ENCODE measurements at regions not wholly inside any gene's neighbourhood (a gene's known extent, or its start where the extent isn't known, plus 50 kb on each side); places are given as distances from the start of the nearest gene placed in this dataset.

- Histone ChIP-seq H3K9me3 (ENCODE audit: low read depth, low read length) (no peaks in the 10 kb centered on the region), H3K27ac (ENCODE audit: low read depth, low read length) (no peak overlapping the region), H3K4me2 (ENCODE audit: insufficient read depth, low read length) (no peak overlapping the region), H3K4me3 (ENCODE audit: insufficient read depth, low read length) (no peak overlapping the region), H3K27me3 (ENCODE audit: insufficient read depth, low read length) (no peaks in the 10 kb centered on the region), H4K20me1 (ENCODE audit: insufficient read depth, low read length) (no peaks in the 10 kb centered on the region), H3K4me1 (ENCODE audit: insufficient read depth, low read length) (no peaks in the 10 kb centered on the region), H2AFZ (ENCODE audit: low read length) (no peak overlapping the region), H3K79me2 (ENCODE audit: insufficient read depth, low read length) (no peaks in the 10 kb centered on the region), H3K36me3 (ENCODE audit: insufficient read depth, low read length) (no peaks in the 10 kb centered on the region)
- TF ChIP-seq CTCF (IDR thresholded peaks at IDR 0.05; ENCODE audit: extremely low read depth, low read depth, low read length) = no peak
- no peak for DNase-seq (ENCODE audit: insufficient read length, low spot score, missing footprints)
Observed at GRCh38 chr1:83086346-83086745, 912.6 kb downstream of the TTLL7 start.

- Histone ChIP-seq H3K4me2 (ENCODE audit: insufficient read depth, low read length) (no peak overlapping the region), H3K27me3 (ENCODE audit: insufficient read depth, low read length) (no peaks in the 10 kb centered on the region), H4K20me1 (ENCODE audit: insufficient read depth, low read length) (no peaks in the 10 kb centered on the region), H3K36me3 (ENCODE audit: insufficient read depth, low read length) (no peaks in the 10 kb centered on the region), H3K79me2 (ENCODE audit: insufficient read depth, low read length) (no peaks in the 10 kb centered on the region), H3K27ac (ENCODE audit: low read depth, low read length) (no peak overlapping the region), H3K4me3 (ENCODE audit: insufficient read depth, low read length) (no peak overlapping the region), H2AFZ (ENCODE audit: low read length) (no peak overlapping the region), H3K4me1 (ENCODE audit: insufficient read depth, low read length) (no peaks in the 10 kb centered on the region), H3K9me3 (ENCODE audit: low read depth, low read length) (no peaks in the 10 kb centered on the region)
- TF ChIP-seq CTCF (IDR thresholded peaks at IDR 0.05; ENCODE audit: extremely low read depth, low read depth, low read length) = no peak
- DNase-seq (ENCODE audit: insufficient read length, low spot score, missing footprints) = no peak
Observed at GRCh38 chr1:83083589-83084224, 915.2 kb downstream of the TTLL7 start.

GRCh38 chr1:83077411-83077810 lies 921.5 kb downstream of the TTLL7 start:
- Histone ChIP-seq H3K4me2 (ENCODE audit: insufficient read depth, low read length) (no peak overlapping the region), H3K79me2 (ENCODE audit: insufficient read depth, low read length) (no peaks in the 10 kb centered on the region), H2AFZ (ENCODE audit: low read length) (no peak overlapping the region), H3K27me3 (ENCODE audit: insufficient read depth, low read length) (no peaks in the 10 kb centered on the region), H3K4me1 (ENCODE audit: insufficient read depth, low read length) (no peaks in the 10 kb centered on the region), H3K9me3 (ENCODE audit: low read depth, low read length) (no peaks in the 10 kb centered on the region), H3K27ac (ENCODE audit: low read depth, low read length) (no peak overlapping the region), H4K20me1 (ENCODE audit: insufficient read depth, low read length) (no peaks in the 10 kb centered on the region), H3K4me3 (ENCODE audit: insufficient read depth, low read length) (no peak overlapping the region), H3K36me3 (ENCODE audit: insufficient read depth, low read length) (no peaks in the 10 kb centered on the region)
- no peak for DNase-seq (ENCODE audit: insufficient read length, low spot score, missing footprints)
- no peak for TF ChIP-seq CTCF (IDR thresholded peaks at IDR 0.05; ENCODE audit: extremely low read depth, low read depth, low read length)

GRCh38 chr1:83075107-83075506 lies 923.8 kb downstream of the TTLL7 start:
- no peak for TF ChIP-seq CTCF (IDR thresholded peaks at IDR 0.05; ENCODE audit: extremely low read depth, low read depth, low read length)
- no peak overlapping the region for H3K27ac ChIP-seq (ENCODE audit: low read depth, low read length)
- H3K4me1 ChIP-seq (ENCODE audit: insufficient read depth, low read length) = no peaks in the 10 kb centered on the region
- H3K4me3 ChIP-seq (ENCODE audit: insufficient read depth, low read length) = no peak overlapping the region
- H4K20me1 ChIP-seq (ENCODE audit: insufficient read depth, low read length) = no peaks in the 10 kb centered on the region
- H3K9me3 ChIP-seq (ENCODE audit: low read depth, low read length) = no peaks in the 10 kb centered on the region
- H2AFZ ChIP-seq (ENCODE audit: low read length) = no peak overlapping the region
- no peak for DNase-seq (ENCODE audit: insufficient read length, low spot score, missing footprints)
- H3K4me2 ChIP-seq (ENCODE audit: insufficient read depth, low read length) = no peak overlapping the region
- H3K36me3 ChIP-seq (ENCODE audit: insufficient read depth, low read length) = no peaks in the 10 kb centered on the region
- H3K79me2 ChIP-seq (ENCODE audit: insufficient read depth, low read length) = no peaks in the 10 kb centered on the region
- H3K27me3 ChIP-seq (ENCODE audit: insufficient read depth, low read length) = no peaks in the 10 kb centered on the region
